WERI-Rb-1 (cell line): ENCODE measurements at regions not wholly inside any gene's neighbourhood (a gene's known extent, or its start where the extent isn't known, plus 50 kb on each side); places are given as distances from the start of the nearest gene placed in this dataset.

Experiments
- DNase-seq: peaks from one replicate; pipeline ENCODE4 v3.0.0-alpha.2; 2020
- H3K27ac ChIP-seq: fragments of 250-450 bp; sonication (Bioruptor Pico); 2 replicates; pipeline ENCODE4 v1.5.1; 2020; ENCODE audit warnings: mild to moderate bottlenecking, moderate library complexity
- H3K27me3 ChIP-seq: fragments of 250-450 bp; sonication (Bioruptor Pico); 2 replicates; pipeline ENCODE4 v1.5.1; 2021; ENCODE audit warnings: mild to moderate bottlenecking, low read depth, moderate library complexity; ENCODE audit not compliant: insufficient read depth, severe bottlenecking
- H3K36me3 ChIP-seq: fragments of 250-450 bp; sonication (Bioruptor Pico); 2 replicates; pipeline ENCODE4 v1.5.1; 2020; ENCODE audit warnings: mild to moderate bottlenecking, moderate library complexity
- H3K4me3 ChIP-seq: 2 replicates; pipeline ENCODE4 v1.5.1; 2011; ENCODE audit warnings: low read depth, mild to moderate bottlenecking, control low read depth, low read length
- H3K9me3 ChIP-seq: fragments of 250-450 bp; sonication (Bioruptor Pico); 2 replicates; pipeline ENCODE4 v1.5.1; 2021; ENCODE audit warnings: mild to moderate bottlenecking, moderate library complexity; ENCODE audit not compliant: severe bottlenecking
- CTCF ChIP-seq: IDR thresholded peaks from 2 replicates; pipeline ENCODE4 v1.5.1; 2011; ENCODE audit warnings: low read depth, mild to moderate bottlenecking, control low read depth, inconsistent platforms, low read length

- Histone ChIP-seq H3K9me3 (no peaks in the 10 kb centered on the region), H3K27me3 (no peaks in the 10 kb centered on the region), H3K27ac (no peak overlapping the region), H3K36me3 (no peaks in the 10 kb centered on the region), H3K4me3 (no peak overlapping the region)
- no peak for TF ChIP-seq CTCF
- DNase-seq, result no peak
Measured at GRCh38 chr7:81207801-81208200, 288.9 kb upstream of the SEMA3C start.

GRCh38 chr7:81206667-81207360 is 288.0 kb upstream of the SEMA3C start:
- Histone ChIP-seq H3K4me3 (no peak overlapping the region), H3K9me3 (no peaks in the 10 kb centered on the region), H3K27ac (no peak overlapping the region), H3K27me3 (no peaks in the 10 kb centered on the region), H3K36me3 (no peaks in the 10 kb centered on the region)
- no peak for DNase-seq
- TF ChIP-seq CTCF, result no peak

GRCh38 chr7:81206217-81206616 is 287.4 kb upstream of the SEMA3C start:
- TF ChIP-seq CTCF, result no peak
- DNase-seq, result no peak
- Histone ChIP-seq H3K4me3 (no peak overlapping the region), H3K9me3 (no peaks in the 10 kb centered on the region), H3K27ac (no peak overlapping the region), H3K36me3 (no peaks in the 10 kb centered on the region), H3K27me3 (no peaks in the 10 kb centered on the region)

- H3K27me3 ChIP-seq, result no peaks in the 10 kb centered on the region
- no peak for TF ChIP-seq CTCF
- no peak overlapping the region for H3K4me3 ChIP-seq
- H3K27ac ChIP-seq, result no peak overlapping the region
- DNase-seq, result no peak
- H3K36me3 ChIP-seq, result no peaks in the 10 kb centered on the region
- H3K9me3 ChIP-seq, result no peaks in the 10 kb centered on the region
Measured at GRCh38 chr7:81201188-81201587, 282.3 kb upstream of the SEMA3C start.

- H3K4me3 ChIP-seq, result no peak overlapping the region
- H3K27ac ChIP-seq, result no peak overlapping the region
- H3K9me3 ChIP-seq, result no peaks in the 10 kb centered on the region
- no peaks in the 10 kb centered on the region for H3K36me3 ChIP-seq
- no peak for DNase-seq
- no peak for TF ChIP-seq CTCF
- no peaks in the 10 kb centered on the region for H3K27me3 ChIP-seq
Measured at GRCh38 chr7:81198766-81199165, 279.9 kb upstream of the SEMA3C start.

GRCh38 chr7:81197266-81197665 is 278.4 kb upstream of the SEMA3C start:
- H3K27ac ChIP-seq, result no peak overlapping the region
- no peak for TF ChIP-seq CTCF

More at GRCh38 chr7:81197266-81197665, 278.4 kb upstream of the SEMA3C start:
- H3K27me3 ChIP-seq, result no peaks in the 10 kb centered on the region
- no peaks in the 10 kb centered on the region for H3K36me3 ChIP-seq
- no peak for DNase-seq
- no peak overlapping the region for H3K4me3 ChIP-seq
- H3K9me3 ChIP-seq, result no peaks in the 10 kb centered on the region
